GM12878 (cell line): ENCODE measurements at regions not wholly inside any gene's neighbourhood (a gene's known extent, or its start where the extent isn't known, plus 50 kb on each side); places are given as distances from the start of the nearest gene placed in this dataset.

Experiments
- CBFB ChIP-seq: IDR thresholded peaks from 2 replicates; pipeline ENCODE4 v1.6.1; 2016; ENCODE audit warnings: antibody characterized with exemption, low read depth
- HDAC6 ChIP-seq: fragments of 200-600 bp; sonication (generic); IDR thresholded peaks from one replicate; pipeline ENCODE4 v1.8.0; 2017; ENCODE audit warnings: antibody characterized with exemption; ENCODE audit not compliant: unreplicated experiment
- POLR2A ChIP-seq: IDR thresholded peaks from 2 replicates; pipeline ENCODE4 v1.6.1; 2011; ENCODE audit warnings: low read depth, mild to moderate bottlenecking, low read length
- POLR2AphosphoS5 ChIP-seq: IDR thresholded peaks from 2 replicates; pipeline ENCODE4 v1.6.1; 2011; ENCODE audit warnings: mild to moderate bottlenecking, low read length, inconsistent platforms
- TAF1 ChIP-seq: IDR thresholded peaks from 2 replicates; pipeline ENCODE4 v1.6.1; 2011; ENCODE audit warnings: mild to moderate bottlenecking, low read depth, low read length, borderline replicate concordance
- YY1 ChIP-seq: IDR thresholded peaks from 2 replicates; pipeline ENCODE4 v1.6.1; 2011; ENCODE audit warnings: low read depth, mild to moderate bottlenecking, low read length
- ZNF384 ChIP-seq: IDR thresholded peaks from 2 replicates; pipeline ENCODE4 v1.6.1; 2012; ENCODE audit warnings: low read depth, mild to moderate bottlenecking, low read length, improper control_type of control experiment, borderline replicate concordance
- TF ChIP-seq, protein P1 (sequence below), 3 experiments: IDR thresholded peaks in 2 of 3; conservative IDR thresholded peaks in 1 of 3; 2 replicates each; pipeline ENCODE4 v1.5.1; 2011; ENCODE audit warnings: low read depth in 3 of 3, low read length in 3 of 3, mild to moderate bottlenecking in 3 of 3, control low read depth in 2 of 3, moderate library complexity in 2 of 3, inconsistent platforms in 1 of 3, mixed read lengths in 1 of 3; ENCODE audit not compliant: control insufficient read depth in 2 of 3, insufficient read depth in 1 of 3; ENCODE audit errors: extremely low read depth in 1 of 3
- TF ChIP-seq, protein P2 (sequence below): IDR thresholded peaks from 2 replicates; pipeline ENCODE4 v1.6.1; 2012; ENCODE audit warnings: mild to moderate bottlenecking, low read depth, low read length

- TF ChIP-seq HDAC6 (no peak), TAF1 (no peak), POLR2AphosphoS5 (no peak), YY1 (no peak), ZNF384 (no peak), POLR2A (no peak), CBFB (no peak)
- TF ChIP-seq, protein P1, sequence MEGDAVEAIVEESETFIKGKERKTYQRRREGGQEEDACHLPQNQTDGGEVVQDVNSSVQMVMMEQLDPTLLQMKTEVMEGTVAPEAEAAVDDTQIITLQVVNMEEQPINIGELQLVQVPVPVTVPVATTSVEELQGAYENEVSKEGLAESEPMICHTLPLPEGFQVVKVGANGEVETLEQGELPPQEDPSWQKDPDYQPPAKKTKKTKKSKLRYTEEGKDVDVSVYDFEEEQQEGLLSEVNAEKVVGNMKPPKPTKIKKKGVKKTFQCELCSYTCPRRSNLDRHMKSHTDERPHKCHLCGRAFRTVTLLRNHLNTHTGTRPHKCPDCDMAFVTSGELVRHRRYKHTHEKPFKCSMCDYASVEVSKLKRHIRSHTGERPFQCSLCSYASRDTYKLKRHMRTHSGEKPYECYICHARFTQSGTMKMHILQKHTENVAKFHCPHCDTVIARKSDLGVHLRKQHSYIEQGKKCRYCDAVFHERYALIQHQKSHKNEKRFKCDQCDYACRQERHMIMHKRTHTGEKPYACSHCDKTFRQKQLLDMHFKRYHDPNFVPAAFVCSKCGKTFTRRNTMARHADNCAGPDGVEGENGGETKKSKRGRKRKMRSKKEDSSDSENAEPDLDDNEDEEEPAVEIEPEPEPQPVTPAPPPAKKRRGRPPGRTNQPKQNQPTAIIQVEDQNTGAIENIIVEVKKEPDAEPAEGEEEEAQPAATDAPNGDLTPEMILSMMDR (IDR thresholded peaks at IDR 0.05 in 2 of 3, conservative IDR thresholded peaks at IDR 0.05 in 1 of 3; ENCODE audit: control insufficient read depth in 2 of 3, extremely low read depth in 1 of 3, insufficient read depth in 1 of 3, low read depth in 3 of 3, low read length in 3 of 3) = no peak
- TF ChIP-seq, protein P2, sequence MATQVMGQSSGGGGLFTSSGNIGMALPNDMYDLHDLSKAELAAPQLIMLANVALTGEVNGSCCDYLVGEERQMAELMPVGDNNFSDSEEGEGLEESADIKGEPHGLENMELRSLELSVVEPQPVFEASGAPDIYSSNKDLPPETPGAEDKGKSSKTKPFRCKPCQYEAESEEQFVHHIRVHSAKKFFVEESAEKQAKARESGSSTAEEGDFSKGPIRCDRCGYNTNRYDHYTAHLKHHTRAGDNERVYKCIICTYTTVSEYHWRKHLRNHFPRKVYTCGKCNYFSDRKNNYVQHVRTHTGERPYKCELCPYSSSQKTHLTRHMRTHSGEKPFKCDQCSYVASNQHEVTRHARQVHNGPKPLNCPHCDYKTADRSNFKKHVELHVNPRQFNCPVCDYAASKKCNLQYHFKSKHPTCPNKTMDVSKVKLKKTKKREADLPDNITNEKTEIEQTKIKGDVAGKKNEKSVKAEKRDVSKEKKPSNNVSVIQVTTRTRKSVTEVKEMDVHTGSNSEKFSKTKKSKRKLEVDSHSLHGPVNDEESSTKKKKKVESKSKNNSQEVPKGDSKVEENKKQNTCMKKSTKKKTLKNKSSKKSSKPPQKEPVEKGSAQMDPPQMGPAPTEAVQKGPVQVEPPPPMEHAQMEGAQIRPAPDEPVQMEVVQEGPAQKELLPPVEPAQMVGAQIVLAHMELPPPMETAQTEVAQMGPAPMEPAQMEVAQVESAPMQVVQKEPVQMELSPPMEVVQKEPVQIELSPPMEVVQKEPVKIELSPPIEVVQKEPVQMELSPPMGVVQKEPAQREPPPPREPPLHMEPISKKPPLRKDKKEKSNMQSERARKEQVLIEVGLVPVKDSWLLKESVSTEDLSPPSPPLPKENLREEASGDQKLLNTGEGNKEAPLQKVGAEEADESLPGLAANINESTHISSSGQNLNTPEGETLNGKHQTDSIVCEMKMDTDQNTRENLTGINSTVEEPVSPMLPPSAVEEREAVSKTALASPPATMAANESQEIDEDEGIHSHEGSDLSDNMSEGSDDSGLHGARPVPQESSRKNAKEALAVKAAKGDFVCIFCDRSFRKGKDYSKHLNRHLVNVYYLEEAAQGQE = no peak
These were observed 268.2 kb upstream of the GRIP1 start for GRCh38 chr12:66947119-66947518.
